Activated CD4-positive, alpha-beta T cell treated with anti-CD3 and anti-CD28 coated beads for 48 hours (primary cell): ENCODE measurements at regions not wholly inside any gene's neighbourhood (a gene's known extent, or its start where the extent isn't known, plus 50 kb on each side); places are given as distances from the start of the nearest gene placed in this dataset.
"Not testable (repeated sequence)": the region's sequence is repeated elsewhere in the genome, so short reads cannot be mapped to it uniquely, and the experiment has no call there.

ENCODE experiments used
- DNase-seq: peaks from one replicate; pipeline ENCODE4 v3.0.0-alpha.2; 2020

DNA sequence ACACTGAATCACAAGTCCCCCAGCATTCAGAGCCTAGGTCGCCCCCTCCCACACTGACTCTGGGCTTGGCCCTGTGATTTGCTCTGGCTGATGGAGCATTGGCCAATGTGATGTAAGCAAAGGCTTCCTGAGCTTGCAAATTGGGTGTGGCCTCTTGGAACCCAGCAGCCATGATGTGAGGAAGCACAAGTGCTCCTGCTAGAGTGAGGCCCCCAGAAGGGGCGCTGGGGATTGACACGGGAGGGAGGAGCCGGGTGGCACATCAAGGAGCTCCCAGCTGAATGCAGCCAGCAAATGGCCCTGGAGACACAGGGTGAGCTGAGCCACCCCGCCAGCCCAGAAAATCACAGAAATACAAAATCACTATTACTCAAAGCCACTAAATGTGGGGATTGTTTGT is 308.5 kb downstream of the C16orf95 start:
- DNase-seq, result no peak

DNA sequence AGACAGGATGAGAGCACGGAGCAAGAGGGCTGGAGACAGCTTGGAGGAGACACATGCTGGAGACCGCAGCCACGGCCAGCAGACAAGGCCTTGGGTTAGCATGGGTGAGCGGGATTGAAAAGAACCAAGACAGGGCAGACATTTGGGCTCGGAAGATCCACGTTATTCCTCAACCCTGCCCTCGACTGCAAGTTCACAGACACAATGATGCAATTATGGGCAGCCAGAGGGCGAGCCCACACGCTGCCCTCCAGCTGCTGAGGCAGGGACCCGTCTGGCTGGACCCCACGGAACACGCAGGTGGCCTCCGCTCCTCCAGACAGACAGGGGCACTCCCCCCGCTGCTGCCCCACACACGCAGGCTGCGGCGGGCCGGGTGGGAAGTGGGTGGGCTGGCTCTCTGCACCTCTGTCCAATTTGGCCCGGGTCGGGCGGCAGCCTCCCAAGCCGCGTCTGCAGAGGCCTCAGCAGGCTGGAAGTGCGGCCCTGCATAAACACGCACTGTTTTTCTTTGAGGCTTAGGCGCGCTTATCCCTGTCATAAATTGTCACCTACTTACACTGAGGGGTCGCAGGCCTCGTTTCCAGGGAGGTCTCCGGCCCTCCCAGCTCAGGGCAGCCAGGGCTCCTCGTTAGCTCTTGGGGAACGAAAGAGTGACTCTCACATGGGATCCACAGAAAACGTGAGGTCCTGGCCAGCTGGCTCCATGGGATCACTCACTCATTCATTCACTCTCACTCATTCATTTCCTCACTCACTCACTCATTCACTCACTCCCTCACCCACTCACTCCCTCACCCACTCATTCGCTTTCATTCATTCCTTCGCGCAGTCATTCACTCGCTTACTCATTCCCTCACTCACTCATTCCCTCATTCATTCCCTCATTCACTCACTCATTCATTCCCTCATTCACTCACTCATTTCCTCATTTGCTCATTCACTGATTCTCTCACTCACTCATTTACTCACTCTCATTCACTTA is 303.9 kb downstream of the C16orf95 start:
- no peak for DNase-seq

DNA sequence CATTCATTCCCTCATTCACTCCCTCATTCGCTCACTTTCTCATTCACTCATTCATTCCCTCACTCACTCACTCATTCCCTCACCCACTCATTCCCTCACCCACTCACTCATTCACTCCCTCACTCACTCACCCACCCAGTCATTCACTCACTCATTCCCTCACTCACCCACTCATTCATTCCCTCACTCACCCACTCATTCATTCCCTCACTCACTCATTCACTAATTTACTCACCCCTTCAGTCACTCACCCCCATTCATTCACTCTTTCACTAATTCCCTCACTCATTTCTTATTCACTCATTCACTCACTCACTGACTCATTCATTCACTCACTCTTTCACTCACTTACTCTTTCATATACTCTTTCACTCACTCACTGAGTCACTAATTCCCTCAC is 303.1 kb downstream of the C16orf95 start:
- DNase-seq, result no peak

DNA sequence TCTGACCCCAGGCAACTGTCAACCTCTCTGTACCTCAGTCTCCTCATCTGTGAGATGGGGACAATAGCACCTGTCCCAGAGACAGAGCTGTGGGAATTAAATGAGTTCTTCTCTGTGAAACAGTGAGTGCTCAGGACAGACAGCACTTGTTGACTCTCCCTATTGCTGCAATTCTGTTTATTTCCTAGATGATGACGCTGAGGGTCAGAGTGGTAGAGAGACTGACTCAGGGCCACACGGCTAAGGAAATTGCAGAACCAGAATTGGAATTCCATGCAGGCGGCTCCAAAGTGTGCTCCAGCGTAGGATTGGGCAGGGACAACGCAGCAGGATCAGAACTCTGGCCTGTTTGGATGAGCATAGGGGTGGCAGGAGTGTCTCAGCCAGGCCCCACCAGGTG is 302.2 kb downstream of the C16orf95 start:
- DNase-seq, result no peak

DNA sequence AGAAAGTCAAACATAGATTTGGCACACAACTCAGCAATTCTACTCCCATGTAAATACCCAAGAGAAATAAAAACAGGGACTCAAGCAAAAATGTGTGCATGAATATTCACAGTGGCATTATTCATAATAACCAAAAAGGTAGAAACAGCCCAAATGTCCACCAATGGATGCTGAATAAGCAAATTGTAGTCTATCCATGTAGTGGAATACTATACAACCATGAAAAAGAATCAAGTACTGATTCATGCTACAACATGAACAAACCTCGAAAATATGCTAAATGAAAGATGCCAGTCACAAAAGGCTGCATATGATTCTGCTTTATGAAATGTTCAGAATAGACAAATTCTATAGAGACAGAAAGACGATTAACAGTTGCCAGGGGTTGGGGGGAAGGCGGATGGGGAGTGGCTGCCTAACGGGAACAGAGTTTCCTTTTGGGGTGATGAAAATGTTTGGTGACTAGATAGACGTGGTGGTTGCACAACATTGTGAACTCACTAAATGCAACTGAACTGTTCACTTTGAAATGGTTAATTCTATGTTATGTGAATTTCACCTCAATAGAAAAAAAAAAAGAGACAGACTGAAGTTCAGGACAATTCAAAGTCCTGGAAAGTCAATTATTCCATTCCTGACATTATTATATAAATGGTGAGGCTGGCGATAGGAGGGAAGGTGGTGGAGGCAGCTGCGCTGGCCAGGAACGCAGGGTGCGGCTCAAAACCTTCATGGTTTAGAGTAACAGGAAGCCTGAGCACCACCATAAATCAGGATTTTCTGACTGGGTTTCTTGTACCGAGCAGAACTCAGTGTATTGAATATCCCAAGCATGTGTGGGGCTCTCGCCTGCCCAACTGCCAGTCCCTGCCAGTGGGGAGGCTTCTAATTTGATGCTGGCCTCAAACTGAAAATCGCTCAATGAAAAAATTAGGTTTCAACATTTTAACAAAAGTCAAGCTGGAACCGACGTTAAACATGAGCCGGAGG is 300.9 kb downstream of the C16orf95 start:
- no peak for DNase-seq

DNA sequence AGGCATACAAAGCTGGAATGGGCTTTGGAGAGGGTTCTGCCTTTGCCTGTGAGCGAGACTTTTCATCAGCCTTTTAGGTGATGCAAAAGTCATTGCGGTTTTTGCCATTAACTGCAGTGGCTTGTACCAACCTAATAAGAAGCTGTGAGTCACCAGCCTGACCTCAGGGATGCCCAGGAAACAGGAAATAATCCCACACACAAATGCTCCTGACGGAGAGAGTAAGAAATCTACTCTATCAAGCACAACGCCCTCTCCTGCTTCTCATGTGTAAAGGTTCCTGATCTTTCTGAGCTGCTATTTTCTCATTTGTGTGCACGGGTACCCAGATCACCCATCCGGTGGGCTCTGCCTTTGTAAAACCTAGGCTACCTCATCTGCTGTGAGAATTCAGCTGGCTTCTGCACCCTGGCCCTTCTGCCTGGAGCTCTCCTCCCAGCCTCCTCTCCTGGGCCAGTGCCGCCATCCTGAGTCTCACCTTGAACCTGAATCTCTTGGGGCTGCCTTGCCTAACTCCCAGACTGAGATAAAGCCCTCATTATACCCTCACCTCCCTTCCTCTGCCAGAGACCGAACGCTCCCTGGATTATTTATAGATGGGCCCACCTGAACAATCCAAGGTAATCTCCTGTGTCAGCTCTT is 299.7 kb downstream of the C16orf95 start:
- DNase-seq, result no peak

DNA sequence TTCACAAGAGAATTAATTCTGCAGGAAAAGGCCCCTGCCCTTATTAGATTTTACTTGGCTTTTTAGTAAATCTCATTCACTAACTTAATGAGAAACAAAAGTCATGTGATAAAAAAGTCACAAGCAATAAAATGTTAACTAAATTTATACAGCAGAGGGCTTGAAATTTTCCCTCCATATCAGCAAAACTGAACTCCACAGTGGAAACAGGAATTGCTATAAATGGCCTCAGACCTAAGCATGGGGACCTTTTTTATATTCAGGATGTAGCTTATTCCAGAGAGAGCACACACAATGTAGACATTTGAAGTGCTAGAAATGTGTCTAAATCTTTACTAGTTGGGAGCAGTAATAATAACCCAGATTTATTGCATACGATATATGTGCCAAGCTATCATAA is 291.5 kb downstream of the C16orf95 start:
- no peak for DNase-seq

DNA sequence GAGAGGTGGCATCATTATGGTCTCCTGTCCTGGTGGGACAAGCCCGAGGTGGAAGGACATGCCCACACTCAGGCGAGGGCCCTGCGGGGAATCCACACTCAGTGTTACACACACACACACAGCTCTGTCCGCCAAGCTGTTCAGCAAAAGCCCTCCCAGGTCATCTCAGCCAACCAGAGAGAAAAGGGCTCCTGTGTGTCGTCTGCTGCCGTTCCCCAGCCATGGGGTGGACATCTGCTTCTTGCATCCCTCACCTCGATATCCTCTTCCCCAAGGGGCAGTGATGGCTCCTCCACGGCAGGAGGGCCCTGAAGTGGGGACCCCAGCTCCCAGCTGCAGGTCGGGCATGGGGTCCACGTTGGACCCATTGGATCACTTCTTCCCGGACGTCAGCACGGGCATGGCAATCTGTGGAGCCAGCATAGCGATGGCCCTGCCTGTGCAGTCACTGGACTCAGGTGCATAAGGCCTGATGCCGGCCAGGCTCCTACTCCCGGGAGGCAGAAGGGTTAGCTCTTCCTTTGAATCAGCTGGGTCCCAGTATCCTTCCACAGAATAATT is 290.1 kb downstream of the C16orf95 start:
- no peak for DNase-seq

DNA sequence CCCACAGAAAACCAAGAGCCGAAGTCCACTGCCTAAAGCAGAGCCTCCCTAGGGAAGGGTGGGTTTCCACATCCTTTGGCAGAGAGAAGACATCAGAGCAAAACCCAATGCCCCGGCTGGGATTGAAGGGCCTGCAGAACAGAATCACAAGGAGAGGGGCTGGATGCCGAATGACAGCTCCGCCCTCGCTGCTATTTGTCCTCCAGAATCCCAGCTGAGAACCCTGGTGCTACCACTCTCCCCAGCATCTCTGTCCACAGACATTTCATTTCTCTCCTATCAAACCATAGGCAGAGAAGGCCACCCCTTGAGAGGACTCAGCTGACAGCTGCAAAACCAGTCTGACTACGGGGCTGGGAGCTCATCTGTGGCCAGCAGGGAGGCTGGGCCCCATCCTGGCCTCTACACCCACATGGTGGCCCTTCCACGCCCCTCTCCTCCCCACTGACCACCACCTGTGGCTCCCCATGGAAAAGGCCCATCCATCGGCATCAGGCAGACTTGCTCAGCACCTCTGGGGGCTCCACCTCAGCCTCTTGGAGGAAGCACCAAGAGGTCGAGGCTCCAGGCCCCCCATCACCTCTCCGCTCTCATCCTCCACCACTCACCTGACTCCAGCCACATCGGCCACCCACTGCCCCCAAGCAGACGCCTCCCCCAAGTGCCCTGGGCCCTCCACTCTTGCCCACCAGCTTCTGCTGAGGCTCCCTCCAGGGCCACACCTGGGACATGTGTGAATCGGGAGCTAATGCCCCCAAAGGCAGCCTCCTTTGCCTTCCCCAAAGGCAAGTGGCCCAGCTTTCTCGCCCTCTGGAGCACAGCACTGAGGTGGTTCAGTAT is 288.5 kb downstream of the C16orf95 start:
- no peak for DNase-seq

DNA sequence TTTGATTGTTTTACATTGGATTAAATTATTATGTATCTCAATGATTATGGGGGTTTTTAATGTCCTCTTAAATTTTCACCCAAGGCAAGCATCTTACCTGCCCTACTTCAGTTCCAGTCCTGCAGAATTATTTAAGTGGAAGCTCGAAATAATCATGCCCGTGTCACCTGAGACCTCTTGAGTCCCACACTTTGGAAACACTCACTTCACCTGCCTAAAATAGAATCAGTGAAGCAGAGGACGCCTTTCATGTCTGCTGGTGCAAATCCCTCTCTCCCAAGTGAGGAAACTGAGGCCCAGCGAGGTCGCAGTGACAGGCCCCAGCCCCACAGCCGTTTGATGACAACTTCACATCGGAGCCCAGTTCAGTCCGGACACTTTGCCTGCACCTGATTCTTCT is 284.6 kb downstream of the C16orf95 start:
- no peak for DNase-seq

DNA sequence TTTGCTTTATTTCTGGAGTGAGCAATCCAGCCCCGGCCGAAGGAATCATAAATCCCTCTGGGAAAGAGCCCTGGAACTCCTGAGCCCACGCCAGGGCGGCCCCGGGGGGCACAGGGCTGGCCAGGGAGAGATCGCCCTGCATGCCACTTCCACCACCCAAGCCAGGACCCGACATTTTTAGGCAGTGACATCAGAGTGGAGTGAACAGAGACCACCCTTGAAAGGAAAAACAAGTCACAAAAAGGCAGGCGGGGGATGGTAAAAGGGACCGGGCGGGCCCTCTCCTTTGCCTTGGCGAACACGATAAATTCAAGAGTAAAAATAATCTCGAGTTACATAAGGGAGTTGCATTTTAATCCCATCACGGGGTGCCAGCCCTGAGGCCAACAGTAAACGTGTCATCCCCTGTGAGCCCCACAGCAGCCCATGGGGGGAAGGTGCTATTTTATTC is 284.1 kb downstream of the C16orf95 start:
- DNase-seq, result no peak

DNA sequence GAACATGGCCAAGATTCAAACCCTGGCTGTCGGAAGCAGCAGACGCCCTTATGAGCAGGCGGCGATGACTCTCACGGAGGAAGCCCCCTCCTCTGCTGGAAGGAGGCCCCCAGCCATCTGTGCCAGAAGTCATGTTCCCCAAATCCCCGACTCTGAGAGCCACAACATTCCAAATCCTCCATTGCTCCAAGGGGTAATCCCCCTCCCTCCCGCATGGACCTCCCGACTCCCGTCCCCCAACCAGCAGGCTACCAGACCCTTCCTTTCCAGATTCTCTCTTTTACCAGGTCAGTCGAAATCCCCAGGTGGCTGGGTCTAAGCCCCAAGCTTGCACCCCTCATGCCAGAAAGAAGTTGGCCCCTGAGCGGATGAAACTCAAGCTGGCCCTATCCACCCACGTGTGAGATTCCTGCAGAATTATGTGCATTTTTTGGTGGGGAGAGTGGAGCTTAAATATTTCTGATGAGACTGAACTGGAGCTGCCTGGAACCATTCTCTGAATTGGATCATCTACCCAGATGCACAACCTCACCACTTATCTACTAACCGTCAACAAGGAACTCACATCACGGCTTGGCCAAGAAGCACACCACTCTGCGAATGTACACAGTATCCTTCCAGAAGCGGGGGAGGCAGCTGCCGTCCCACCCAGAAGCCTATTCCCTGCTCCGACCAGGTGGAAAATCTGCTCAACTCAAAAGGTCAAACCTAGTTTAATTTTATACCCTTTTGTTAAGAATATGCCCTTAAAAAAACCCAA is 283.5 kb downstream of the C16orf95 start:
- no peak for DNase-seq

DNA sequence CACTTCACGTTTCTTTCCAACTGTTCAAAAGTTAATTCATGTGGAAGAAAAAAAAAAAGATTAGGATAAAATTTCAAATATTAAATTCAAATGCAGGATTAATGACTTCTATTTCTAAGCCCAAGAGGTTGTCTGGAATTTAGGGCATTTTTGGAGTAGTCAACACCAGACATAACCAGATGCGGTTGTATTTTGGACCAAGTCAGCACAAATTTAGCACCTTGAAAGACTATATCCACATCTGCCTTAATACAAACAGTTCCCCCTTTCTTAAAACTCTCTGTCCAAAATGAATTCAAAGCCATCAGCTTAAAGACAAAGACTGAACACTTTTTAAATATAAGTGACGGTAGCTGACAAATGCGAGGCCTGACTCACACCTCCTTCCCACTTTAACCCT is 282.9 kb downstream of the C16orf95 start:
- no peak for DNase-seq

DNA sequence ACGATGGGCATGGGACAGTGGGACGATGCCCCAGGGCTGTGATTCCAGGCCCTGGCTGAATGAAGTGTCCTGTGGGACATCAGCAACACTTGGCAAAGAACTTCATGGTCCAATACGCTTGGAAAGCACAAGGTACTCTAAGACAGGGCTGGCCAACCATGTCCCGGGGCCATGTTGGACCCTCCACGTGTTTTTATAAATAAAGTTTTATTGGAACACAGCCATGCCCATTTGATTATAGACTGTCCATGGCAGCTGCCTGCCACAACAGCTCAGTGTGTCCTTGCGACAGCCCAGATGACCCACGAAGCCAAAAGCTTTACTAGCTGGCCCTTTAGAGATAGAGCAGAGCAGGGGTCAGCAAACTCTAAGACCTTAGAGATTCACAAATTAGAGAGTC is 282.1 kb downstream of the C16orf95 start:
- no peak for DNase-seq

DNA sequence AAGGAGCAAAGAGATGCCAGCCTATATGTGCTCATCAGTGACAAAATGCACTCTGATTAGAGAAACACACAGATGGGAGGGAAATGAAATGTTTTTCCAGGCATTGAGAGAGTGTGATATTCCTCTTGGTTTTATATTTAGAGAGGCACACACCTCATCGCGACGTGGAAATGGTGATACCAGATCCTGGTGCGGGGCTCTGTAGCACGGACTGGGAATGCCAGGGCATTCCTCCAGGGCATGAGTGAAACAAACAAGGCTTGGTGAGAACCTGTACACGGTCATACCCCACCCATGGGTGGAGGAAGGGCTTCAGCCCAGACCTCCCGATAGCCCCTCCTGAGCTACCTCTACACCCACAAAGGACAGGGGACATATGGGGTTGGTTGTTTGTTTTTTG is 280.2 kb downstream of the C16orf95 start:
- DNase-seq, result no peak

DNA sequence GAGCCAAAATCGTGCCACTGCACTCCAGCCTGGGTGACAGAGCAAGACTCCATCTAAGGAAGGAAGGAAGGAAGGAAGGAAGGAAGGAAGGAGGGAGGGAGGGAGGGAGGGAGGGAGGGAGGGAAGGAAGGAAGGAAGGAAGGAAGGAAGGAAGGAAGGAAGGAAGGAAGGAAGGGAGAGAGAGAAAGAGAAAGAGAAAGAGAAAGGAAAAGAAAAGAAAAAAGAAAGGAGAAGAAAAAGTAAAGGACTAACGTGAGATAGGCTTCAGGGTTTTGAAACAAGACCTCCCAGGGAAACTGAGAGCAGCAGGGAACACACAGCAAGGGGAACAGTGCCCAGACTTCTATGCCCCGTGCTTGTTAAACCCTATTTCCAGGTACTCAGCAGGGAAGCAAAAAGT is 278.7 kb downstream of the C16orf95 start:
- DNase-seq, result not testable (repeated sequence)

DNA sequence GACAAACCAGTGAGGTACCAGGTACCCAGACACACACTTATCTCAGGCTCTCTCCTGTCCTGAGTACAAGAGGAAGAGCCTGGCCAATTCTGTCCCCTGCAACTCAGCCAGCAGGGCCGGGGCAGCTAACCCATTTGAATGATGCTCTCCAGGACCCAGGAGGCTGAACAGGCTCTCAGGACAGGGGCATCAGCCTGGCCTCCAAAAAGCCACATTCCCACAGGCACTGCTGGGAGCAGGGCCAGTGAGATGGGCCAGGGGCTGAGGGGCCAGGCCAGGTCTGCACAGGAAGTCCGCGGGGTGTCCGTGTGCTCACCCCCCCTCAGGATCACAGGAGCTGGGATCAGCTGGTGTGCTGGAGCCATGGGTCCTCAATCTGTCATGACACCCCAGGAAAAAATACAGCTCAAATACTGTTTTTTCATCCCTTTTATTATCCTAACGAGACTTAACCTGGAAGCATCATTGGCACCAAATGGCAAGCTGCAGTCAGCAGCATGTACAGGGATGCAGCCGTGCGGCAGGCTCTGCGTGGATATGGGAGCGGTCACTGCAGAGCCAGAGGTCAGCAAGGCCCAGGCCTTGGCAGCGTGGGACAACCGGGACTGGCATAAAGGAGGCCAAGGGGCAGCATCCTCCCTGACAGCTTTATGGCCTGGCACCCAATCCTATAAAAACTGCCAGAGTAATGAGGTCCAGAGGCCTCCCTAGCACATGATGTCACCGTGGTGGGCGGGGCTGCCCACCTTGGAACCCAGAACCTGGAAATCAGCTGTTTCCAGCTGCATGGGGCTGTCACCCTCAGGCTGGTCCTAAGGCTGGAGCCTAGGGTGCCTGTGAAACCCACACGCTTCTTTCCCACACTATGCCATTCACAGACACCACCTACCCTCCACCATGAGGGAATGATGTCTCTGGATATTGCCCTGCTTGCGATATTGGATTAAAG is 276.7 kb downstream of the C16orf95 start:
- no peak for DNase-seq

DNA sequence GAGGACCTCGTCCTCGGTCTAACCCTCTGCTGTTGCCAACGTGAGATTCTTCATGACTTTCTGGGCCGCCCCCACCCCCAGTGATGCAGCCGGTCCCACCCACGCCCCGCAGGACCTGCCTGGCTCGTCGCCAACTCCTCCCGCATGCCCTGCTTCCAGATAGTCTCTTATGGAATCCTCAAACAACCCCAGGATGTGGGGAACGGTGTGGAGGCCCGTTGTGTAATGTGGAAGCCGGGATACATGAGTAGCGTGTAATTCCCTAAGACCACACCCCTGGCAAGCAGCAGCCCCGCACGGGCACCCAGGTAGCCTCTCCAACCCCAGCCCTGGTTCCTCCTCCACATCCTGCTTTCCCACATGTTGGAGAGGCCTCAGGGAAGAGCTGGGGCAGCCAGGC is 275.9 kb downstream of the C16orf95 start:
- DNase-seq, result no peak

DNA sequence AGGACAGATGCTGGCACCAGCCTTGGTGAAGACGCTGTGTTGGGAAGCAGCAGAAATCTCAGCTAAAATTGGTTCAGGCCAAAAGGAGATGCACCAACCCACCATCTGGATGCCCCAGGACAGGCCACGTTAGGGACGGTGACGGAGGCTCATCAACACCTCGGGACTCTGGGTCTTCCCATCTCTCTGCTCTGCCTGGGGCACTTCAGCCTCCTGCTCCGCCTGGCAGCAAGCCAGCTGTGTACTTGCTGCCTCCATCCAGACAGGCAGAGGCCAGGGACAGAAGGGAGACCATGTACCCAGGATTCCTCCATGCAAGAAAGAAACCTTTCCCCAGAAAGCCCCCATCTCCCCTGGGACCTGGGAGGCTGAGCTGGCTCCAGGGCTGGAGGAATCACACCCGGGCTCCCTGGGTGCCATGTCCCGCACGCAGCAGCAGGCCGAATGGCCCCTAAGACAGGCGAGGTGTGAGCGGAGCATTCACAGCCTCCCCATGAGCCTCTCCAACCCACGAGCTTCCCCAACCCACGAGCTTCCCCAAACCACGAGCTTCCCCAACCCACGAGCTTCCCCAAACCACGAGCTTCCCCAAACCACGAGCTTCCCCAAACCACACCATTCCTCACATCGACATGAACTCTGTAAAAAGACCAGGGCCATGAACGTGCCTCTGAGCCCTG is 274.5 kb downstream of the C16orf95 start:
- DNase-seq, result no peak
